Ishikawa (cell line): ENCODE measurements at regions not wholly inside any gene's neighbourhood (a gene's known extent, or its start where the extent isn't known, plus 50 kb on each side); places are given as distances from the start of the nearest gene placed in this dataset.

ENCODE experiments used
- EGR1 ChIP-seq: IDR thresholded peaks from 2 replicates; pipeline ENCODE4 v1.6.1; 2012
- EP300 ChIP-seq: IDR thresholded peaks from 2 replicates; pipeline ENCODE4 v1.6.1; 2012; ENCODE audit warnings: borderline replicate concordance
- NFIC ChIP-seq: IDR thresholded peaks from 2 replicates; pipeline ENCODE4 v1.6.1; 2012
- RAD21 ChIP-seq: IDR thresholded peaks from 2 replicates; pipeline ENCODE4 v1.6.1; 2012; ENCODE audit warnings: low read depth
- TCF12 ChIP-seq: IDR thresholded peaks from 2 replicates; pipeline ENCODE4 v1.6.1; 2012; ENCODE audit warnings: low read depth
- TEAD4 ChIP-seq: IDR thresholded peaks from 2 replicates; pipeline ENCODE4 v1.6.1; 2012
- YY1 ChIP-seq: IDR thresholded peaks from 2 replicates; pipeline ENCODE4 v1.6.1; 2012; ENCODE audit warnings: low read depth
- ZBTB7A ChIP-seq: IDR thresholded peaks from 2 replicates; pipeline ENCODE4 v1.6.1; 2012; ENCODE audit warnings: low read depth
- TF ChIP-seq, protein P1 (sequence below): IDR thresholded peaks from 2 replicates; pipeline ENCODE4 v1.6.1; 2012
- TF ChIP-seq, protein P2 (sequence below): IDR thresholded peaks from 2 replicates; pipeline ENCODE4 v1.6.1; 2012; ENCODE audit warnings: low read depth, mild to moderate bottlenecking
- TF ChIP-seq, protein P3 (sequence below): IDR thresholded peaks from 2 replicates; pipeline ENCODE4 v1.6.1; 2012

DNA sequence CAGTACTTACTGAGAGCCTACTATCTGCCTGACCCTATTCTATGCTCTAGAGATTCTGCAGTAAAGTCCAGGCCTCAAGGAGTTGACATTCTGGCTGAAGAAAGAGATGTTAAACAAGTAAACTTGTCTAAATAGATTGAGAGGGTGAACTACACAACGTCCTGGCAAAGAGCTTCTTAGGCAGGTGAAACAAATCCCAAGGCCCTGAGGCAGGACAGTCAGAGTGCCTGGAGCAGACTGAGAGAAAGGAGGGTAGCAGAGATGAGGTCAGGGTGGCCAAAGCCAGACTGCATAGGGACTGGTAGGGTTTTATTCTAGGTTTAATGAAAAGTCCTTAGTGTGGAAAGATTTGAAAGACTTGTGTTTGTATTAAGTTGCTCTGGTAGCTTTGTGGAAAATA is 84.5 kb upstream of the ATP11B start:
- TF ChIP-seq RAD21 (no peak), EP300 (no peak), TEAD4 (no peak), YY1 (no peak), NFIC (no peak), EGR1 (no peak), TCF12 (no peak), ZBTB7A (no peak)
- TF ChIP-seq, protein P1, sequence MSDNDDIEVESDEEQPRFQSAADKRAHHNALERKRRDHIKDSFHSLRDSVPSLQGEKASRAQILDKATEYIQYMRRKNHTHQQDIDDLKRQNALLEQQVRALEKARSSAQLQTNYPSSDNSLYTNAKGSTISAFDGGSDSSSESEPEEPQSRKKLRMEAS = no peak
- TF ChIP-seq, protein P2, sequence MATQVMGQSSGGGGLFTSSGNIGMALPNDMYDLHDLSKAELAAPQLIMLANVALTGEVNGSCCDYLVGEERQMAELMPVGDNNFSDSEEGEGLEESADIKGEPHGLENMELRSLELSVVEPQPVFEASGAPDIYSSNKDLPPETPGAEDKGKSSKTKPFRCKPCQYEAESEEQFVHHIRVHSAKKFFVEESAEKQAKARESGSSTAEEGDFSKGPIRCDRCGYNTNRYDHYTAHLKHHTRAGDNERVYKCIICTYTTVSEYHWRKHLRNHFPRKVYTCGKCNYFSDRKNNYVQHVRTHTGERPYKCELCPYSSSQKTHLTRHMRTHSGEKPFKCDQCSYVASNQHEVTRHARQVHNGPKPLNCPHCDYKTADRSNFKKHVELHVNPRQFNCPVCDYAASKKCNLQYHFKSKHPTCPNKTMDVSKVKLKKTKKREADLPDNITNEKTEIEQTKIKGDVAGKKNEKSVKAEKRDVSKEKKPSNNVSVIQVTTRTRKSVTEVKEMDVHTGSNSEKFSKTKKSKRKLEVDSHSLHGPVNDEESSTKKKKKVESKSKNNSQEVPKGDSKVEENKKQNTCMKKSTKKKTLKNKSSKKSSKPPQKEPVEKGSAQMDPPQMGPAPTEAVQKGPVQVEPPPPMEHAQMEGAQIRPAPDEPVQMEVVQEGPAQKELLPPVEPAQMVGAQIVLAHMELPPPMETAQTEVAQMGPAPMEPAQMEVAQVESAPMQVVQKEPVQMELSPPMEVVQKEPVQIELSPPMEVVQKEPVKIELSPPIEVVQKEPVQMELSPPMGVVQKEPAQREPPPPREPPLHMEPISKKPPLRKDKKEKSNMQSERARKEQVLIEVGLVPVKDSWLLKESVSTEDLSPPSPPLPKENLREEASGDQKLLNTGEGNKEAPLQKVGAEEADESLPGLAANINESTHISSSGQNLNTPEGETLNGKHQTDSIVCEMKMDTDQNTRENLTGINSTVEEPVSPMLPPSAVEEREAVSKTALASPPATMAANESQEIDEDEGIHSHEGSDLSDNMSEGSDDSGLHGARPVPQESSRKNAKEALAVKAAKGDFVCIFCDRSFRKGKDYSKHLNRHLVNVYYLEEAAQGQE = no peak
- TF ChIP-seq, protein P3, sequence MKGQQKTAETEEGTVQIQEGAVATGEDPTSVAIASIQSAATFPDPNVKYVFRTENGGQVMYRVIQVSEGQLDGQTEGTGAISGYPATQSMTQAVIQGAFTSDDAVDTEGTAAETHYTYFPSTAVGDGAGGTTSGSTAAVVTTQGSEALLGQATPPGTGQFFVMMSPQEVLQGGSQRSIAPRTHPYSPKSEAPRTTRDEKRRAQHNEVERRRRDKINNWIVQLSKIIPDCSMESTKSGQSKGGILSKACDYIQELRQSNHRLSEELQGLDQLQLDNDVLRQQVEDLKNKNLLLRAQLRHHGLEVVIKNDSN = no peak
